ENCODE measurements at regions not wholly inside any gene's neighbourhood (a gene's known extent, or its start where the extent isn't known, plus 50 kb on each side); places are given as distances from the start of the nearest gene placed in this dataset.

GRCh38 chrX:125998432-125998831, 167.7 kb downstream of the DCAF12L2 start:
- TF ChIP-seq, protein P1, sequence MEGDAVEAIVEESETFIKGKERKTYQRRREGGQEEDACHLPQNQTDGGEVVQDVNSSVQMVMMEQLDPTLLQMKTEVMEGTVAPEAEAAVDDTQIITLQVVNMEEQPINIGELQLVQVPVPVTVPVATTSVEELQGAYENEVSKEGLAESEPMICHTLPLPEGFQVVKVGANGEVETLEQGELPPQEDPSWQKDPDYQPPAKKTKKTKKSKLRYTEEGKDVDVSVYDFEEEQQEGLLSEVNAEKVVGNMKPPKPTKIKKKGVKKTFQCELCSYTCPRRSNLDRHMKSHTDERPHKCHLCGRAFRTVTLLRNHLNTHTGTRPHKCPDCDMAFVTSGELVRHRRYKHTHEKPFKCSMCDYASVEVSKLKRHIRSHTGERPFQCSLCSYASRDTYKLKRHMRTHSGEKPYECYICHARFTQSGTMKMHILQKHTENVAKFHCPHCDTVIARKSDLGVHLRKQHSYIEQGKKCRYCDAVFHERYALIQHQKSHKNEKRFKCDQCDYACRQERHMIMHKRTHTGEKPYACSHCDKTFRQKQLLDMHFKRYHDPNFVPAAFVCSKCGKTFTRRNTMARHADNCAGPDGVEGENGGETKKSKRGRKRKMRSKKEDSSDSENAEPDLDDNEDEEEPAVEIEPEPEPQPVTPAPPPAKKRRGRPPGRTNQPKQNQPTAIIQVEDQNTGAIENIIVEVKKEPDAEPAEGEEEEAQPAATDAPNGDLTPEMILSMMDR (IDR thresholded peaks at IDR 0.05; ENCODE audit: extremely low read depth in 1 of 2, insufficient read depth in 1 of 2, low read depth in 1 of 2, low read length in 2 of 2), result peak in 1 of 2 donors; percentile 5
- no peak for TF ChIP-seq POLR2AphosphoS5 (IDR thresholded peaks at IDR 0.05; ENCODE audit: insufficient read depth, low read depth, low read length)
- no peak for TF ChIP-seq MAX (IDR thresholded peaks at IDR 0.05; ENCODE audit: insufficient read depth, insufficient read length)
- no peak for TF ChIP-seq GATA2 (IDR thresholded peaks at IDR 0.05; ENCODE audit: insufficient read depth, insufficient read length, low read depth, low read length)
- no peak for TF ChIP-seq EZH2 (IDR thresholded peaks at IDR 0.05; ENCODE audit: borderline replicate concordance, low read depth, low read length, severe bottlenecking)
